Vagina (tissue), 2 donors: ENCODE measurements at regions not wholly inside any gene's neighbourhood (a gene's known extent, or its start where the extent isn't known, plus 50 kb on each side); places are given as distances from the start of the nearest gene placed in this dataset.

Experiments used
- DNase-seq, 2 donors: peaks; one replicate each; pipeline ENCODE4 v3.0.0-alpha.2; 2017; ENCODE audit errors: extremely low spot score in 2 of 2
- H3K27ac ChIP-seq: fragments of 200-600 bp; sonication (generic); one replicate; pipeline ENCODE4 v1.5.1; 2019
- H3K27me3 ChIP-seq: fragments of 200-600 bp; sonication (generic); one replicate; pipeline ENCODE4 v1.5.1; 2019
- H3K36me3 ChIP-seq, 2 donors: fragments of 200-600 bp; sonication (generic); one replicate each; pipeline ENCODE4 v1.5.1; 2017 to 2019
- H3K4me1 ChIP-seq: fragments of 200-600 bp; sonication (generic); one replicate; pipeline ENCODE4 v1.5.1; 2019
- H3K4me3 ChIP-seq, 2 donors: fragments of 200-600 bp; sonication (generic); 1 replicate in 1 of 2; 2 replicates in 1 of 2; pipeline ENCODE4 v1.5.1; 2016 to 2019
- H3K9me3 ChIP-seq: fragments of 200-600 bp; sonication (generic); one replicate; pipeline ENCODE4 v1.5.1; 2019
- CTCF ChIP-seq, 3 experiments: fragments of 450-650 bp in 2 of 3; fragments of 200-600 bp in 1 of 3; sonication (generic) in 1 of 3; IDR thresholded peaks; one replicate each; pipeline ENCODE4 v1.5.1; 2017 to 2019; ENCODE audit warnings: antibody characterized with exemption in 3 of 3, mild to moderate bottlenecking in 2 of 3, moderate library complexity in 2 of 3
- POLR2A ChIP-seq, 2 donors: fragments of 450-650 bp; IDR thresholded peaks; one replicate each; pipeline ENCODE4 v1.6.1; 2017; ENCODE audit warnings: antibody characterized with exemption in 2 of 2, mild to moderate bottlenecking in 2 of 2, moderate library complexity in 2 of 2
- POLR2AphosphoS5 ChIP-seq, 2 donors: sonication (generic); formaldehyde crosslinking; IDR thresholded peaks; one replicate each; pipeline ENCODE4 v1.9.0; 2017; ENCODE audit warnings: antibody characterized with exemption in 2 of 2, mild to moderate bottlenecking in 2 of 2, low read depth in 1 of 2; ENCODE audit not compliant: insufficient read depth in 1 of 2
- intact Hi-C: fragments of 100-400 bp; cut with DNase I; formaldehyde crosslinking; loops from one replicate; pipeline ENCODE4 v1.15.1; 2023

GRCh38 chr9:134993996-134994720 lies 76.4 kb upstream of the FCN1 start:
- intact Hi-C loops: no loop called here
- H3K36me3 ChIP-seq: no peaks in the 10 kb centered on the region
- no peak overlapping the region for H3K27ac ChIP-seq
- TF ChIP-seq CTCF (IDR thresholded peaks at IDR 0.05) (no peak), POLR2A (IDR thresholded peaks at IDR 0.05) (no peak), POLR2AphosphoS5 (IDR thresholded peaks at IDR 0.05; ENCODE audit: insufficient read depth in 1 of 2, low read depth in 1 of 2) (no peak)
- no peak overlapping the region for H3K4me3 ChIP-seq
- no peak for DNase-seq
- no peaks in the 10 kb centered on the region for H3K27me3 ChIP-seq
- no peaks in the 10 kb centered on the region for H3K9me3 ChIP-seq
- H3K4me1 ChIP-seq: no peaks in the 10 kb centered on the region

GRCh38 chr9:134994926-134995791 lies 77.4 kb upstream of the FCN1 start:
- no peaks in the 10 kb centered on the region for H3K36me3 ChIP-seq
- intact Hi-C loops: no loop called here
- no peaks in the 10 kb centered on the region for H3K9me3 ChIP-seq
- no peak for TF ChIP-seq POLR2A (IDR thresholded peaks at IDR 0.05)
- TF ChIP-seq CTCF (IDR thresholded peaks at IDR 0.05): no peak
- TF ChIP-seq POLR2AphosphoS5 (IDR thresholded peaks at IDR 0.05; ENCODE audit: insufficient read depth in 1 of 2, low read depth in 1 of 2): no peak
- H3K4me1 ChIP-seq: no peaks in the 10 kb centered on the region
- H3K27ac ChIP-seq: no peak overlapping the region
- H3K4me3 ChIP-seq: no peak overlapping the region
- H3K27me3 ChIP-seq: no peaks in the 10 kb centered on the region
- no peak for DNase-seq

- TF ChIP-seq POLR2AphosphoS5 (IDR thresholded peaks at IDR 0.05; ENCODE audit: insufficient read depth in 1 of 2, low read depth in 1 of 2) (no peak), CTCF (IDR thresholded peaks at IDR 0.05) (no peak), POLR2A (IDR thresholded peaks at IDR 0.05) (no peak)
- no peak for DNase-seq
- intact Hi-C loops: no loop called here
- Histone ChIP-seq H3K4me3 (no peak overlapping the region), H3K36me3 (no peaks in the 10 kb centered on the region), H3K9me3 (no peaks in the 10 kb centered on the region), H3K27ac (no peak overlapping the region), H3K27me3 (no peaks in the 10 kb centered on the region), H3K4me1 (no peaks in the 10 kb centered on the region)
Observed at GRCh38 chr9:134995792-134996120, 78.0 kb upstream of the FCN1 start.

- H3K4me3 ChIP-seq: no peak overlapping the region
- intact Hi-C loops: no loop called here
- H3K4me1 ChIP-seq: no peaks in the 10 kb centered on the region
- DNase-seq: no peak
- H3K9me3 ChIP-seq: no peaks in the 10 kb centered on the region
- H3K27me3 ChIP-seq: no peaks in the 10 kb centered on the region
- TF ChIP-seq CTCF (IDR thresholded peaks at IDR 0.05): no peak
- no peak for TF ChIP-seq POLR2AphosphoS5 (IDR thresholded peaks at IDR 0.05; ENCODE audit: insufficient read depth in 1 of 2, low read depth in 1 of 2)
- TF ChIP-seq POLR2A (IDR thresholded peaks at IDR 0.05): no peak
- H3K27ac ChIP-seq: no peak overlapping the region
- no peaks in the 10 kb centered on the region for H3K36me3 ChIP-seq
Observed at GRCh38 chr9:134996591-134997530, 79.1 kb upstream of the FCN1 start.
